ENCODE measurements at regions not wholly inside any gene's neighbourhood (a gene's known extent, or its start where the extent isn't known, plus 50 kb on each side); places are given as distances from the start of the nearest gene placed in this dataset.

DNA sequence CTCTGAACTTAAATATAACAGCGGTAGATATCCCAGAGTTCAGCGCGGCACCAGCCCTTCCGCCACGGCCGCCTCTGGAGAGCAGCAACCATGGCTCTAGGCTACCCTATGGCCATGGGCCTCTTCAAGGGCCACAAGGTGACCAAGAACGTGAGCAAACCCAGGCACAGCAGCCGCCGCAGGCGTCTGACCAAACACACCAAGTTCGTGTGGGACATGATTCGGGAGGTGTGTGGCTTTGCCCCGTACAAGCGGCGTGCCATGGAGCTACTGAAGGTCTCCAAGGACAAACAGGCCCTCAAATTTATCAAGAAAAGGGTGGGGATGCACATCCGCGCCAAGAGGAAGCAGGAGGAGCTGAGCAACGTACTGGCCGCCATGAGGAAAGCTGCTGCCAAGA is 229.0 kb downstream of the ACTL7B start:
- no peak for TF ChIP-seq EZH2 (IDR thresholded peaks at IDR 0.05; ENCODE audit: borderline replicate concordance, low read length)
- TF ChIP-seq, protein P1, sequence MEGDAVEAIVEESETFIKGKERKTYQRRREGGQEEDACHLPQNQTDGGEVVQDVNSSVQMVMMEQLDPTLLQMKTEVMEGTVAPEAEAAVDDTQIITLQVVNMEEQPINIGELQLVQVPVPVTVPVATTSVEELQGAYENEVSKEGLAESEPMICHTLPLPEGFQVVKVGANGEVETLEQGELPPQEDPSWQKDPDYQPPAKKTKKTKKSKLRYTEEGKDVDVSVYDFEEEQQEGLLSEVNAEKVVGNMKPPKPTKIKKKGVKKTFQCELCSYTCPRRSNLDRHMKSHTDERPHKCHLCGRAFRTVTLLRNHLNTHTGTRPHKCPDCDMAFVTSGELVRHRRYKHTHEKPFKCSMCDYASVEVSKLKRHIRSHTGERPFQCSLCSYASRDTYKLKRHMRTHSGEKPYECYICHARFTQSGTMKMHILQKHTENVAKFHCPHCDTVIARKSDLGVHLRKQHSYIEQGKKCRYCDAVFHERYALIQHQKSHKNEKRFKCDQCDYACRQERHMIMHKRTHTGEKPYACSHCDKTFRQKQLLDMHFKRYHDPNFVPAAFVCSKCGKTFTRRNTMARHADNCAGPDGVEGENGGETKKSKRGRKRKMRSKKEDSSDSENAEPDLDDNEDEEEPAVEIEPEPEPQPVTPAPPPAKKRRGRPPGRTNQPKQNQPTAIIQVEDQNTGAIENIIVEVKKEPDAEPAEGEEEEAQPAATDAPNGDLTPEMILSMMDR (IDR thresholded peaks at IDR 0.05; ENCODE audit: low read length): no peak

Data from OCI-LY1 (cell line).